ENCODE measurements at regions not wholly inside any gene's neighbourhood (a gene's known extent, or its start where the extent isn't known, plus 50 kb on each side); places are given as distances from the start of the nearest gene placed in this dataset.

- H3K4me1 ChIP-seq: no peaks in the 10 kb centered on the region
- H3K27ac ChIP-seq: no peak overlapping the region
- no peak overlapping the region for H3K4me3 ChIP-seq
- no peaks in the 10 kb centered on the region for H3K9me3 ChIP-seq
- no peak for ATAC-seq
- no peaks in the 10 kb centered on the region for H3K36me3 ChIP-seq
- 77% methylated on average over 3 of the region's 11 CpGs; no CpG with 5 or more reads in 1 of the 2 donors for WGBS, 2 donors (ENCODE audit: low coverage in 1 of 2)
- H3K27me3 ChIP-seq: no peaks in the 10 kb centered on the region
- TF ChIP-seq CTCF (IDR thresholded peaks at IDR 0.05): no peak
- no peak for TF ChIP-seq POLR2A (IDR thresholded peaks at IDR 0.05)
- TF ChIP-seq POLR2AphosphoS5 (IDR thresholded peaks at IDR 0.05): no peak
- TF ChIP-seq EP300 (IDR thresholded peaks at IDR 0.05): no peak
Observed at GRCh38 chrX:129043138-129043537, 480.2 kb downstream of the SMARCA1 start.

- H3K4me3 ChIP-seq: no peak overlapping the region
- no peaks in the 10 kb centered on the region for H3K4me1 ChIP-seq
- WGBS, 2 donors (ENCODE audit: low coverage in 1 of 2): no CpG with 5 or more reads among the region's 5 CpGs
- H3K27me3 ChIP-seq: no peaks in the 10 kb centered on the region
- no peaks in the 10 kb centered on the region for H3K36me3 ChIP-seq
- H3K9me3 ChIP-seq: no peaks in the 10 kb centered on the region
- TF ChIP-seq POLR2AphosphoS5 (IDR thresholded peaks at IDR 0.05): no peak
- no peak for TF ChIP-seq CTCF (IDR thresholded peaks at IDR 0.05)
- no peak for TF ChIP-seq POLR2A (IDR thresholded peaks at IDR 0.05)
- no peak for TF ChIP-seq EP300 (IDR thresholded peaks at IDR 0.05)
- peak; percentile 10 for ATAC-seq
- H3K27ac ChIP-seq: no peak overlapping the region
Observed at GRCh38 chrX:129041319-129041718, 482.0 kb downstream of the SMARCA1 start.

GRCh38 chrX:129040124-129040523 lies 483.2 kb downstream of the SMARCA1 start:
- Histone ChIP-seq H3K4me3 (no peak overlapping the region), H3K4me1 (no peaks in the 10 kb centered on the region), H3K27me3 (no peaks in the 10 kb centered on the region), H3K36me3 (no peaks in the 10 kb centered on the region), H3K27ac (no peak overlapping the region), H3K9me3 (no peaks in the 10 kb centered on the region)
- TF ChIP-seq EP300 (IDR thresholded peaks at IDR 0.05) (no peak), POLR2AphosphoS5 (IDR thresholded peaks at IDR 0.05) (no peak), CTCF (IDR thresholded peaks at IDR 0.05) (no peak), POLR2A (IDR thresholded peaks at IDR 0.05) (no peak)
- no peak for ATAC-seq
- WGBS, 2 donors (ENCODE audit: low coverage in 1 of 2): 83 to 85% methylated on average over 2 of the region's 5 CpGs

- Histone ChIP-seq H3K4me3 (no peak overlapping the region), H3K4me1 (no peaks in the 10 kb centered on the region), H3K27ac (no peak overlapping the region), H3K36me3 (no peaks in the 10 kb centered on the region), H3K9me3 (no peaks in the 10 kb centered on the region), H3K27me3 (no peaks in the 10 kb centered on the region)
- ATAC-seq: no peak
- 83% methylated on average over 4 of the region's 7 CpGs; no CpG with 5 or more reads in 1 of the 2 donors for WGBS, 2 donors (ENCODE audit: low coverage in 1 of 2)
- TF ChIP-seq EP300 (IDR thresholded peaks at IDR 0.05): no peak
- no peak for TF ChIP-seq CTCF (IDR thresholded peaks at IDR 0.05)
- TF ChIP-seq POLR2A (IDR thresholded peaks at IDR 0.05): no peak
- TF ChIP-seq POLR2AphosphoS5 (IDR thresholded peaks at IDR 0.05): no peak
Observed at GRCh38 chrX:129039176-129039575, 484.1 kb downstream of the SMARCA1 start.

- no peak overlapping the region for H3K4me3 ChIP-seq
- TF ChIP-seq POLR2A (IDR thresholded peaks at IDR 0.05): no peak
- no peak for TF ChIP-seq POLR2AphosphoS5 (IDR thresholded peaks at IDR 0.05)
- no peak for TF ChIP-seq CTCF (IDR thresholded peaks at IDR 0.05)
- TF ChIP-seq EP300 (IDR thresholded peaks at IDR 0.05): no peak
- H3K9me3 ChIP-seq: no peaks in the 10 kb centered on the region
- no peak overlapping the region for H3K27ac ChIP-seq
- no peaks in the 10 kb centered on the region for H3K36me3 ChIP-seq
- no peaks in the 10 kb centered on the region for H3K27me3 ChIP-seq
- no peaks in the 10 kb centered on the region for H3K4me1 ChIP-seq
- ATAC-seq: no peak
- WGBS, 2 donors (ENCODE audit: low coverage in 1 of 2): 55 to 100% methylated on average over 1 to 4 of the region's 4 CpGs
Observed at GRCh38 chrX:129037389-129037788, 485.9 kb downstream of the SMARCA1 start.
